HG03469 (cell line): ENCODE measurements at regions not wholly inside any gene's neighbourhood (a gene's known extent, or its start where the extent isn't known, plus 50 kb on each side); places are given as distances from the start of the nearest gene placed in this dataset.
"Not testable (repeated sequence)": the region's sequence is repeated elsewhere in the genome, so short reads cannot be mapped to it uniquely, and the experiment has no call there.

Experiments used
- ATAC-seq: cut with Tn5 transposase; IDR thresholded peaks from one replicate; pipeline ENCODE4 v1.9.1; 2021; ENCODE audit warnings: mild to moderate bottlenecking, moderate library complexity, moderate number of reproducible peaks; ENCODE audit not compliant: unreplicated experiment

DNA sequence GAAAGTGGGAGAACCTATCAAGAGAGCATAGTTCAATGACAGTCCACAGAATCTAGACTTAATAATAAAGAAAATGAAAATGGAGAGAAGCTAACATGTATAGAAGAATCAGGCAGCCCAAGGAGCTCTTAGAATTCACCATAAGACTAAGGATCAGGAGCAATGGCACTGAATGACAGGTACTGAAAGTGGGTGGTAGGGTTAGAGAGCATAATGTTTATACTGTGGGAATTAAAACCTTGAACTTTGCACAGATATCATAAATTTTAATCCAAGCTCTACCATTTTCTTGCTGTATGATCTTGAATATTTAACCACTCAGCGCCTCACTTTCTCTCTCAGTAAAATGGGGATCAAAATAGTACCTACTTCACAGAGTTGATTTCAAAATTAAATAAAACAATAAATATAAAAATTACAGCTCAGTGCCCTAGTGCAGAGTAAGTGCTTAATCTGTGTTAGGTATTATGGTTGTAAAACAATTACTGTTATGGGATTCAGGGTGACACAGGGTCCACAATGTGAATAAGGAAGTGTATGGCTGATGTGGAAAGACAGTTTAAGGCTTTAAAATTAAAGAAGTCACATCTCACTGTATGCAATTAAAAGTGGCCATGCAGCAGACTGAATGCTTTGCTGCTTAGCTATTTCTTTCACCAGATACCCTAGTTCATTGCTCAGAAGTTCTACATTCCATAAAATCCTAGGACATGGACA is 319.8 kb downstream of the HINT1 start:
- ATAC-seq: no peak

DNA sequence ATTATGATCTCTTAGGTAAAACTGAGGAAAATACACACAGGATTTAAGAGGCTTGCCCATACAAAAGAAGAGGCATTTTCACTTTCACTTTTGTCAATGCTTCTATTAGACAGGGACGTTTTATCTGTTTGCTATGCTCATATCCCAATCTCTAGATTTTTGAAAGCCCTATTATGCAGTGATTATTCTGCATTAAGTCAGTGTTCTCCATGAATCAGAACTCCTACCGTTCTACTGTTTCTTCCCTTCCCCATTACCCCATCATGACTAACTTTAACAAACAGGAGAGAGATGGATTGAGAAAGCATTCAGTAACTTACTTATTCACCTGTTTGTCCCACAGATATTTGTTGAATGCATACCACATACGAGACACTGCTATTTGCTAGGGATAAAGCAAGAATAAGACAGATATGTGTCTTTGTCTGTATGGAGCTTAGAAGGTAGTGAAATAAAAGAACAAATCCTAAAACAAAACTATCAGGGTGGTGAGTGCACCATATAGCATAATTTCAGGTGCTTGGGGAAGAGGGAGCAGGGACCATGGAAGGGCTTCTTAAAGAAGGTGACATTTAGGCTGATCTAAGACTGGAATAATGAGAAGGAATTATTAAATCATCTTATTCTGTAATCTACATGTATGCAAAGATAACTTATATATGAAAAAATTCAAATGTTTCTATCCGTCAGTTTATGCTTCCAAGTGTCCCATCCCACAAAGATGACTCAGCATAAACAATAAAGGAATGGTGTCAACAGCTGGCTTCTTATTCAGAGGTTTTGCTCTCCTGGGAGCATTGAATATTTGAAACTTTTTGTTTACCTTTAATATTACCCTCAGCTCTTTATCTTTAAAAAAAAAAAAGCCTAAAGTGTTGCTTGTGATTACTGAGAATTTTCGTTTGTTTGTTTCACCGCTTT is 328.1 kb downstream of the HINT1 start:
- ATAC-seq: peak; percentile 76

GRCh38 chr5:130817598-130818384 is 347.3 kb downstream of the HINT1 start:
- ATAC-seq: not testable (repeated sequence)

DNA sequence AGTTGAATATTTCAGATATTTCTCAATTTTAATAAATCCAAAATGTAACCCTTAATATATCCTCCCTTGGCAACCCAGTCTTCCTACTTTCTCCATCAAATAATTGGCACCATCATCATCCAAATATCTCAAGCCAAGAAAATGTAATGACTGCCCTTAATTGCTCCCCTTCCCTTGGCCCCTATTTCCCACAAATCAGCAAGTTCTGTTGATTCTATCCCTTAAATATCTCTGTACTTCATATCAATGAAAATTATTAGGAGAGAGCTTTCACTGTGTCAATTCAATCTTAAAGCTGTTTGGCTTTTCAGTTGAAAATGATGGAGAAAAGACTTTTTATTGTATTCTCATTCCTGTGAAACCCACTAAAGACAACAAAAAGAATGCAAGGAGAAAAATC is 349.8 kb downstream of the HINT1 start:
- no peak for ATAC-seq

GRCh38 chr5:130808691-130809090 is 356.4 kb downstream of the HINT1 start:
- ATAC-seq: no peak

- no peak for ATAC-seq
Observed at GRCh38 chr5:130805648-130806047, 359.4 kb downstream of the HINT1 start.

GRCh38 chr5:130805036-130805435 is 360.0 kb downstream of the HINT1 start:
- ATAC-seq: no peak

DNA sequence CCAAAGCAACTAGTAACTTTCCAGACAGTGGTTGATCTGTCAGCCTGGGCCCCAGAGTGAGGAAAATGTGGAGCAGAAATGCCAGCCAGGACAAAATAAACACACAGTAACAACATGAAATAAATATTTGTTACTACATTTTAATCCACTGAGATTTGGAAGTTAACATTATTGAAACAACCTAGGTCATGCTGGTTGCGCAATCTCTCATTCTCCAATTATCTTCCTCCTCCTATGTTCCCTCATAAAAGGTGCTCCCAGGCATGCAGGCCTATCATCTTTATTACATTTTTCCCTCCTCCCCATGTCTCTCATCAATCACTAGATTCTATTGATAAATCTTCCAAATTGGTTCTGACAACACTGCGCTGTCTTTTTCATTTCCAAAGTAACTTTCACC is 363.1 kb downstream of the HINT1 start:
- ATAC-seq: no peak

DNA sequence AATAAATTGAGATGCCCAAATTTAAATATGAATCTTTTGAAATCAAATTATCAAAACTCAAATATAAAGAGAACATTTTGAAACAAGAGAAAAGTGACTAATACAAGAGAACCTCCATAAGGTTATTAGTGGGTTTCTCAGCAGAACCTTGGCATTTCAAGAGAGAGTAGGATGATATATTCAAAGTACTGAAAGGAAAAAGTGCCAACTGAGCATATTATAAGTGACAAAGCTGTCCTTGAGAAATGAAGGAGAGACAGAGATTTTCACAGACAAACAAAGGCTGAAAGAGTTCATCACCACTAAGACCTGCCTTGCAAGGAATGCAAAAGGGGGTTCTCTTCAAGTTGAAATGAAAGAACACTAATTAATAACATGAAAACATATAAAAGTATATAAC is 366.0 kb downstream of the HINT1 start:
- no peak for ATAC-seq

DNA sequence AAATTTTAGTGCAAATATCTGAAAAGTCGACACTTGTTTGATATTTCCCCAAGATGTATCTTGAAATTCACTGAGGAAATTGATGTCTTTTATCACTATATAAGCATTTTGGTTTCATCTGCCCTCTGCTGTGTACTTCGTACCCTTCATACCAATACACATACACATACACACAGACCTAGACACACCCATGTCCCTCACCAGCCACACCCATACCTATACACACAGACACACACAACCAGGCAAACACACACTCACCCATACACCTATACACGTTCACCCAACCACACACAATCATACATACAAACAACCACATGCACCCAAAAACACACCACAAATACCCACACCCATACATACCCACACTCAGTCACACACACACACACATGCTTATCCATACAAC is 367.8 kb downstream of the HINT1 start:
- no peak for ATAC-seq

DNA sequence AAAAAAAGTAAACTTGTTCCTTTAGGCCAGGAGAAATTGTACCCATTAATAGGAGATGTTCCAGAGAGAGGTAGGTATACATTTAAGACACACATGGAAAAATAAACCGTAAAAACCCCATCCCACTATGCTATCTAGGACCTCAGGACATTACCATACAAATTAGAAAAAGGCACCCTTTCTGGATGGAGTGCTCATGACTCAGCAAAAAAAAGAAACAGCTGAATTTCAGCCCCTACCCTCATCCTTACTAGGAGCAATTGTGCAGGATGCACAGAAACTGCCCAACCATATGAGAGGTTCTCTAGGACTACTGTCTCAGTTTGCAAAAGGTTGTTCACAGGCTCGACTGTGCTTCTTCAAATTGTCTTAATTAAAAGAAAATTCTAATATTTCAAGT is 368.2 kb downstream of the HINT1 start:
- no peak for ATAC-seq

DNA sequence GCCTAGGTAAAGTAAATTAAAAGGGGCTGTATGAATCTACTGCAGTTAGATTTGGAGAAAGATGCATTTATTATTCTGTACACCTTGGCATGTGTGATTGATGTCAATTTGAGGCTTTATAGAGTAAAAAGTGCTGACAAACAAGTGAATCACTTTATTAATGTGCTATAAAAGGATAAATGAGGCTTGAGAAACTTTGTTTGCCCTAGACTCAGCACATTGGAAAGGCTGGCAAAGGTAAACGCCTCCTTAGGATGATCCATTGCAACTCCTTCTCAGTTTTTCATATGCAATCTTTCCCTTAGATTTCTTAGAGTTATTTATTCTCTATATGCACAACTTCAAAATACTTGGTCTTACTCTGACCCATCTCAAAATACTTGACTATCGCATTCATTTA is 369.0 kb downstream of the HINT1 start:
- ATAC-seq: no peak

- no peak for ATAC-seq
Observed at GRCh38 chr5:130795037-130795436, 370.0 kb downstream of the HINT1 start.

DNA sequence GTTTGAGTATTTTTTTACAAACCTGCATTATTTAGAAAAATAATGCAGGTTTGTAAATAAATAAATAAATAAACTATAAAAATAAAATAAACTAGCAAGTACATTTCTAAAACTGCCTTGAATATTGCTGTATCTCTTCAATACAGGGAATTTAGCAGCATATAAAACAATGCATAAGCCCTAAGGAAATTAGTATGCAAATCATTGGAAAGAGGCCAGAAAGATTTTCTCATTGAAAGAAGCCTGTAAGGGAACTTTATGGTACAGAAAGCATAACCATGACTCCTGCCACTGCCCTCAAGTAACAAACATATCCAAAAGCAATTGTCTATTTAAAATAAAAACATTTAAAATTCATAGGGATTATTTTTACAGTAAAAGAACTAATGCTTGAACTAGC is 387.3 kb downstream of the HINT1 start:
- no peak for ATAC-seq

DNA sequence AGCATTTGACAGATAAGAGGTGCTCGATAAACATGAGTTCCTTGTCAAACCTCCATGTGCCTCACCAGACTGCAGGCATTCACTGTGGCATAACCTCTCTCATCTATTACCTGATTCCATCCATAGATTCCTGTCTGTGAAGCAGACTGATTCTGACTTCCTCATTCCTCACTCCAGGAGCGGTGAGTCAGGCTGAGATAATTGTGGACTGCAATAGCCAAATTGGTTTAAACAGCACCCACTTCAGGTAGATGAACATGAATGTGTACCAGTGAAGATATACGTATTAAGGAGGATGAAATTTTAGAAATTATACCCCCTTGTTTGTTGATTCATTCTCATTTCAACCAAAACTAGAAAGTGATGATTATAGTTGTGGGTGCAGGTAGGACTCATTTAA is 391.2 kb downstream of the HINT1 start:
- ATAC-seq: no peak

GRCh38 chr5:130762031-130762430 is 403.0 kb downstream of the HINT1 start:
- ATAC-seq: no peak

DNA sequence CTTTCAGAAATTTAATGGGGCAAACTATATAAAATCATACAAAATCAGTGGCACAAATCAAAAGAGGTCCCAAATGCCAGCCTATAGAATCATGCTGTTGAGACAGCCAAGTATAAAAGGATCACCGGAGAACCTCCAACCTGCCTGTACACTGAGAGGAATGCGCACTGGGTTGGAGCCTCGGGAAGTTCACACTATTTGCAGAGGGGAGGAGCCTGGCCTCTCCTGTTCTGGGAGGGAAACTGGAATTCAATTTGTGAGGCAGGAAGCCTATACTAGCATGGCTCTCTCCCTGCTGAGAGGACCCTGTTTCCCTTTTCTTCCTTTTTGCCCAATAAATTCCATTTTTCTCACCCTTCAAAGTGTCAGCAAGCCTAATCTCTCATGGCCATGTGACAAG is 406.0 kb downstream of the HINT1 start:
- no peak for ATAC-seq

DNA sequence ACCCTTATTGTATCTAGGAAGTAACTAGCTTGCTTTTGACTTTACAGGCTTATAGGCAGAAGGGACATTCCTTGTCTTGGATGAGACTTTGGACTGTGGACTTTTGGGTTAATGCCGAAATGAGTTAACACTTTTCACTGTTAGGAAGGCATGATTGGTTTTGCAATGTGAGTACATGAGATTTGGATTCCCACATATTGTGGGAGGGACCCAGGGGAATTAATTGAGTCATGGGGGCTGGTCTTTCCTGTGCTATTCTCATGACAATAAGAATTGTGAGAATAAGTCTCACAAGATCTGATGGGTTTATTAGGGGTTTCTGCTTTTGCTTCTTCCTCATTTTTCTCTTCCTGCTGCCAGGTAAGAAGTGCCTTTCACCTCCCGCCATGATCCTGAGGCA is 417.5 kb downstream of the HINT1 start:
- ATAC-seq: no peak

GRCh38 chr5:130746641-130747040 is 418.4 kb downstream of the HINT1 start:
- not testable (repeated sequence) for ATAC-seq

DNA sequence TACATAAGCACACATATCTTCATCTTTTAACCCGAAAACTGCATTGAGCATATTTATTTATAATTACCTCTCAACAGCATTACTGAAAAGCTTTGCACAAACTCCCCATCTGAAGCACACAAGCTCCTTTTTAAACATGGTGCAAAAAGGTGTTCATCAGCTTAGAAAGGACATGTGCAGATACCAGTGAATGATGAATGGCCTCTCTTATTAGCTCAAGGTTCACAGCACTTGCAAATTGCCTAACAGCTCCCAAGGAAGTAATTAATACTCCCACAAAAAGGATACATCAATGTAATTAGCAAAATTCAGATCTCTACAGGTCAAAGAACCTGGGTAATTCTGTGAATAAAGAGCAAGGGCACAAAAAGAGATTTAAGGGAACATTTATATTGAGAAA is 422.0 kb downstream of the HINT1 start:
- no peak for ATAC-seq

- ATAC-seq: no peak
Observed at GRCh38 chr5:130740047-130740569, 424.9 kb downstream of the HINT1 start.
